ENCODE measurements at regions not wholly inside any gene's neighbourhood (a gene's known extent, or its start where the extent isn't known, plus 50 kb on each side); places are given as distances from the start of the nearest gene placed in this dataset.

DNA sequence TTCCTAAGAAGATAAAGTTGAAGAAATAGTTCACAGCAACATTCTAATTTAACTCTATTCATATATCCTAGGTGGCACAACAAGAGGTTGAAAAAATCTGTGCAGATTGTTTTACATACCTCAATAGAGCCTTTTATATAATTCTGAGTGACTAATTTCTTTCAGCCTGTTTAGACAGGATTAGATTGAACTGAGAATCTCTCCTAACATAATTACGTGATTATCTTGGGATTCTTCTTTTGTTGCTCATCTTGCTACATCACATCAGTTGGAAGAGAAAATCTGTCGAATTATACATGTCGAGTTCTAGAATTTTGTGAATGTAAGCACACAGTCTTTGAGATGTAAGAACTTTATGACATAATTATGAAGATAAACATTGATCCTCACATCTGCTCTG, 1873.7 kb upstream of the IGFBP7 start:
- TF ChIP-seq, protein P1, sequence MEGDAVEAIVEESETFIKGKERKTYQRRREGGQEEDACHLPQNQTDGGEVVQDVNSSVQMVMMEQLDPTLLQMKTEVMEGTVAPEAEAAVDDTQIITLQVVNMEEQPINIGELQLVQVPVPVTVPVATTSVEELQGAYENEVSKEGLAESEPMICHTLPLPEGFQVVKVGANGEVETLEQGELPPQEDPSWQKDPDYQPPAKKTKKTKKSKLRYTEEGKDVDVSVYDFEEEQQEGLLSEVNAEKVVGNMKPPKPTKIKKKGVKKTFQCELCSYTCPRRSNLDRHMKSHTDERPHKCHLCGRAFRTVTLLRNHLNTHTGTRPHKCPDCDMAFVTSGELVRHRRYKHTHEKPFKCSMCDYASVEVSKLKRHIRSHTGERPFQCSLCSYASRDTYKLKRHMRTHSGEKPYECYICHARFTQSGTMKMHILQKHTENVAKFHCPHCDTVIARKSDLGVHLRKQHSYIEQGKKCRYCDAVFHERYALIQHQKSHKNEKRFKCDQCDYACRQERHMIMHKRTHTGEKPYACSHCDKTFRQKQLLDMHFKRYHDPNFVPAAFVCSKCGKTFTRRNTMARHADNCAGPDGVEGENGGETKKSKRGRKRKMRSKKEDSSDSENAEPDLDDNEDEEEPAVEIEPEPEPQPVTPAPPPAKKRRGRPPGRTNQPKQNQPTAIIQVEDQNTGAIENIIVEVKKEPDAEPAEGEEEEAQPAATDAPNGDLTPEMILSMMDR (conservative IDR thresholded peaks at IDR 0.05; ENCODE audit: low read depth, low read length): no peak
- no peak for TF ChIP-seq EZH2 (IDR thresholded peaks at IDR 0.05; ENCODE audit: low read length, unreplicated experiment)

Data from PC-3 (cell line).